T-cell (primary cell): ENCODE measurements at regions not wholly inside any gene's neighbourhood (a gene's known extent, or its start where the extent isn't known, plus 50 kb on each side); places are given as distances from the start of the nearest gene placed in this dataset.
"Not testable (repeated sequence)": the region's sequence is repeated elsewhere in the genome, so short reads cannot be mapped to it uniquely, and the experiment has no call there.

Source experiments
- ATAC-seq, 4 experiments: fragments of 200-7000 bp in 3 of 4; fragments of 150-1000 bp in 1 of 4; cut with Tn5 transposase; replicated peaks in 1 of 4; 1 replicate in 3 of 4; 2 replicates in 1 of 4; pipeline ENCODE4 v1.10.0; 2021; ENCODE audit warnings: moderate library complexity in 3 of 4, mild to moderate bottlenecking in 2 of 4, moderate number of reproducible peaks in 1 of 4
- CTCF ChIA-PET, 2 donors: fragments of 300-600 bp; sonication (Branson Sonifier 250); formaldehyde crosslinking; loops; one replicate each; lab custom pipeline; 2022; ENCODE audit warnings: antibody characterized with exemption in 2 of 2; lab: Charles Lee
- POLR2A ChIA-PET, 2 donors: fragments of 300-600 bp; sonication (Branson Sonifier 250); formaldehyde crosslinking; loops; one replicate each; lab custom pipeline; 2022; ENCODE audit warnings: antibody characterized with exemption in 2 of 2; lab: Charles Lee
- DNase-seq, 35 experiments: peaks; one replicate each; pipeline versions ENCODE4 v3.0.0 to v3.0.0-alpha.2; 2013 to 2023
- H3K27ac ChIP-seq: one replicate; pipeline ENCODE4 v1.5.1; 2013; ENCODE audit warnings: low read length
- H3K27me3 ChIP-seq, 2 experiments: replicated peaks in 1 of 2; 1 replicate in 1 of 2; 2 replicates in 1 of 2; pipeline versions ENCODE4 v1.6.1 to v1.7.0; 2013; ENCODE audit warnings: low read length in 1 of 2, mixed read lengths in 1 of 2; ENCODE audit not compliant: control insufficient read depth in 2 of 2, insufficient read depth in 2 of 2; ENCODE audit errors: extremely low read depth in 1 of 2
- H3K36me3 ChIP-seq, 2 donors: 1 replicate in 1 of 2; 2 replicates in 1 of 2; pipeline versions ENCODE4 v1.6.1 to v1.7.0; 2013; ENCODE audit warnings: low read length in 1 of 2; ENCODE audit not compliant: control insufficient read depth in 2 of 2, insufficient read depth in 1 of 2; ENCODE audit errors: extremely low read depth in 1 of 2
- H3K4me1 ChIP-seq, 2 experiments: 1 replicate in 1 of 2; 2 replicates in 1 of 2; pipeline versions ENCODE4 v1.6.1 to v1.7.0; 2013; ENCODE audit warnings: low read length in 2 of 2, mixed read lengths in 1 of 2; ENCODE audit not compliant: insufficient read depth in 2 of 2, control insufficient read depth in 1 of 2; ENCODE audit errors: extremely low read depth in 1 of 2
- H3K4me3 ChIP-seq, 2 donors: 1 replicate in 1 of 2; 2 replicates in 1 of 2; pipeline versions ENCODE4 v1.5.1 to v1.7.0; 2013; ENCODE audit warnings: mild to moderate bottlenecking in 2 of 2, low read length in 1 of 2, moderate library complexity in 1 of 2; ENCODE audit not compliant: control insufficient read depth in 1 of 2; ENCODE audit errors: extremely low read depth in 1 of 2
- H3K9me3 ChIP-seq: 2 replicates; pipeline ENCODE4 v1.7.0; 2013
- H3K27ac Mint-ChIP-seq, 2 donors: one replicate each; pipeline ENCODE4 v1.8.0; 2020 to 2021; ENCODE audit warnings: mild to moderate bottlenecking in 2 of 2, mixed read lengths in 2 of 2
- H3K27me3 Mint-ChIP-seq, 2 donors: one replicate each; pipeline ENCODE4 v1.8.0; 2021 to 2022; ENCODE audit warnings: mixed read lengths in 2 of 2
- H3K36me3 Mint-ChIP-seq: one replicate; pipeline ENCODE4 v1.8.0; 2021; ENCODE audit warnings: mixed read lengths
- H3K4me1 Mint-ChIP-seq, 3 donors: one replicate each; pipeline ENCODE4 v1.8.0; 2020 to 2022; ENCODE audit warnings: mixed read lengths in 3 of 3, mild to moderate bottlenecking in 1 of 3
- H3K4me3 Mint-ChIP-seq, 3 donors: one replicate each; pipeline ENCODE4 v1.8.0; 2020 to 2022; ENCODE audit warnings: mild to moderate bottlenecking in 3 of 3, mixed read lengths in 3 of 3, moderate library complexity in 3 of 3
- H3K9me3 Mint-ChIP-seq, 3 donors: one replicate each; pipeline ENCODE4 v1.8.0; 2020 to 2022; ENCODE audit warnings: mixed read lengths in 3 of 3
- WGBS: methylation state at CpG from one replicate; pipeline ENCODE4 v1.1.5; 2013; ENCODE audit warnings: missing lambda C conversion rate; ENCODE audit not compliant: insufficient coverage; 5-methylcytosine and 5-hydroxymethylcytosine counted together

- 18% methylated on average over 3 of the region's 6 CpGs for WGBS
- no peaks in the 10 kb centered on the region for H3K27me3 Mint-ChIP-seq
- no peak for DNase-seq
- H3K36me3 Mint-ChIP-seq = no peaks in the 10 kb centered on the region
- CTCF ChIA-PET = interaction anchor here in 1 of 2 donors (0.8 kb wide), 1 partner anchor 91 kb away, joined by 3 read pairs; no protein-coding TSS in a partner anchor
- no peaks in the 10 kb centered on the region for H3K4me1 Mint-ChIP-seq
- H3K4me3 Mint-ChIP-seq = no peak overlapping the region
- no peak overlapping the region for H3K27ac ChIP-seq
- no peaks in the 10 kb centered on the region for H3K9me3 ChIP-seq
- H3K4me3 ChIP-seq = no peak overlapping the region
- no peaks in the 10 kb centered on the region for H3K4me1 ChIP-seq
- peaks cover 4 to 15% (median 5%) of the 10 kb centered on the region in 3 donors for H3K9me3 Mint-ChIP-seq
- H3K27me3 ChIP-seq = no peaks in the 10 kb centered on the region
- H3K36me3 ChIP-seq = no peaks in the 10 kb centered on the region
- ATAC-seq = no peak
- POLR2A ChIA-PET = no interaction called here
- H3K27ac Mint-ChIP-seq = no peak overlapping the region
These were observed 831.5 kb downstream of the STIM2 start for GRCh38 chr4:27692158-27692557.

- ChIA-PET POLR2A (no interaction called here), CTCF (interaction anchor here in 1 of 2 donors (0.6 kb wide), 1 partner anchor 234 kb away, joined by 3 read pairs; no protein-coding TSS in a partner anchor)
- DNase-seq (no peak), ATAC-seq (no peak)
- no peaks in the 10 kb centered on the region for H3K4me1 ChIP-seq
- Mint-ChIP-seq H3K9me3 (peaks cover 4 to 15% (median 5%) of the 10 kb centered on the region in 3 donors), H3K4me1 (no peaks in the 10 kb centered on the region), H3K27me3 (no peaks in the 10 kb centered on the region), H3K36me3 (no peaks in the 10 kb centered on the region), H3K27ac (no peak overlapping the region), H3K4me3 (no peak overlapping the region)
- no peaks in the 10 kb centered on the region for H3K36me3 ChIP-seq
- no peaks in the 10 kb centered on the region for H3K27me3 ChIP-seq
- no peaks in the 10 kb centered on the region for H3K9me3 ChIP-seq
- H3K4me3 ChIP-seq = no peak overlapping the region
- H3K27ac ChIP-seq = no peak overlapping the region
- 62% methylated on average over 3 of the region's 6 CpGs for WGBS
These were observed 832.4 kb downstream of the STIM2 start for GRCh38 chr4:27692868-27693634.

GRCh38 chr4:27696257-27696656, 835.6 kb downstream of the STIM2 start:
- H3K27ac Mint-ChIP-seq, H3K9me3 ChIP-seq, H3K9me3 Mint-ChIP-seq, H3K4me1 ChIP-seq, H3K4me3 Mint-ChIP-seq, H3K4me1 Mint-ChIP-seq, H3K27me3 Mint-ChIP-seq, H3K4me3 ChIP-seq, ATAC-seq, H3K36me3 ChIP-seq, H3K36me3 Mint-ChIP-seq, DNase-seq, H3K27me3 ChIP-seq, H3K27ac ChIP-seq, POLR2A ChIA-PET: not testable (repeated sequence)
- CTCF ChIA-PET = interaction anchor here (0.7 to 1.0 kb wide), 2 partner anchors 9 to 16 kb away, joined by 3 read pairs; no protein-coding TSS in a partner anchor
- WGBS = 95% methylated on average over 7 of the region's 8 CpGs

GRCh38 chr4:27701606-27702005, 841.0 kb downstream of the STIM2 start:
- DNase-seq = no peak
- no peaks in the 10 kb centered on the region for H3K27me3 Mint-ChIP-seq
- no peaks in the 10 kb centered on the region for H3K36me3 Mint-ChIP-seq
- CTCF ChIA-PET = no interaction called here
- Histone ChIP-seq H3K36me3 (no peaks in the 10 kb centered on the region), H3K27ac (no peak overlapping the region), H3K27me3 (no peaks in the 10 kb centered on the region), H3K4me3 (no peak overlapping the region), H3K4me1 (no peaks in the 10 kb centered on the region), H3K9me3 (no peaks in the 10 kb centered on the region)
- no peak for ATAC-seq
- no peak overlapping the region for H3K27ac Mint-ChIP-seq
- peaks cover 3 to 11% (median 5%) of the 10 kb centered on the region in 3 donors for H3K9me3 Mint-ChIP-seq
- no peak overlapping the region for H3K4me3 Mint-ChIP-seq
- POLR2A ChIA-PET = no interaction called here
- H3K4me1 Mint-ChIP-seq = no peaks in the 10 kb centered on the region
- WGBS = 100% methylated on average over 2 of the region's 3 CpGs

GRCh38 chr4:27702730-27703431, 842.2 kb downstream of the STIM2 start:
- Histone ChIP-seq H3K4me1 (no peaks in the 10 kb centered on the region), H3K27ac (no peak overlapping the region), H3K27me3 (no peaks in the 10 kb centered on the region), H3K4me3 (no peak overlapping the region), H3K36me3 (no peaks in the 10 kb centered on the region), H3K9me3 (no peaks in the 10 kb centered on the region)
- no peak overlapping the region for H3K4me3 Mint-ChIP-seq
- 71% methylated on average over 1 of the region's 5 CpGs for WGBS
- no peaks in the 10 kb centered on the region for H3K27me3 Mint-ChIP-seq
- no peaks in the 10 kb centered on the region for H3K4me1 Mint-ChIP-seq
- ATAC-seq (no peak), DNase-seq (no peak)
- H3K27ac Mint-ChIP-seq = no peak overlapping the region
- CTCF ChIA-PET = no interaction called here
- POLR2A ChIA-PET = interaction anchor here in 1 of 2 donors (0.6 kb wide), 1 partner anchor 1956 kb away, joined by 4 read pairs; no protein-coding TSS in a partner anchor
- H3K36me3 Mint-ChIP-seq = no peaks in the 10 kb centered on the region
- H3K9me3 Mint-ChIP-seq = peaks cover 2 to 11% (median 3%) of the 10 kb centered on the region in 3 donors

- no peak for DNase-seq
- Mint-ChIP-seq H3K27ac (no peak overlapping the region), H3K27me3 (no peaks in the 10 kb centered on the region), H3K9me3 (peaks cover 0 to 7% (median 0%) of the 10 kb centered on the region in 3 donors), H3K36me3 (no peaks in the 10 kb centered on the region), H3K4me1 (no peaks in the 10 kb centered on the region), H3K4me3 (no peak overlapping the region)
- POLR2A ChIA-PET = no interaction called here
- Histone ChIP-seq H3K36me3 (no peaks in the 10 kb centered on the region), H3K4me3 (no peak overlapping the region), H3K27ac (no peak overlapping the region), H3K27me3 (no peaks in the 10 kb centered on the region), H3K9me3 (no peaks in the 10 kb centered on the region), H3K4me1 (no peaks in the 10 kb centered on the region)
- no peak for ATAC-seq
- WGBS = 43% methylated on average over 2 of the region's 4 CpGs
- CTCF ChIA-PET = no interaction called here
These were observed 843.1 kb downstream of the STIM2 start for GRCh38 chr4:27703771-27704170.
